ENCODE measurements at regions not wholly inside any gene's neighbourhood (a gene's known extent, or its start where the extent isn't known, plus 50 kb on each side); places are given as distances from the start of the nearest gene placed in this dataset.
"Not testable (repeated sequence)": the region's sequence is repeated elsewhere in the genome, so short reads cannot be mapped to it uniquely, and the experiment has no call there.

DNA sequence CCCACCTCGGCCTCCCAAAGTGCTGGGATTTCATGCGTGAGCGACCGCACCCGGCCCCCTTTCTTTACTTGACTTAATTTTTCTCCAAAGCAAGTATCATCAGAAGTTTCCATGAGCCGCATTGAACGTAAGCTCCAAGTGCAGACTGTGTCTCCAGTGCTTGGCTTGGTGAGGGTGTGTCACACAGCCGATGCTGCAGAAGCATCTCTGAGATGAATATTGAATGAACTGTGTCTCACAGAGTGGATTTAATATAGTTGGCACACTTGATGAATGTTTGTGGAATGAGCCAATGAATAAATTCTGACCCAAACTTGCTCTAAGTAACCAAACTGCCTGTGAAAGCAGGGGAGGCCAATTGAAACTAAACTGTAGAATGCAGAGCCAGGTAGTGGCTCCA lies 159.4 kb upstream of the KBTBD8 start:
- TF ChIP-seq, protein P1, sequence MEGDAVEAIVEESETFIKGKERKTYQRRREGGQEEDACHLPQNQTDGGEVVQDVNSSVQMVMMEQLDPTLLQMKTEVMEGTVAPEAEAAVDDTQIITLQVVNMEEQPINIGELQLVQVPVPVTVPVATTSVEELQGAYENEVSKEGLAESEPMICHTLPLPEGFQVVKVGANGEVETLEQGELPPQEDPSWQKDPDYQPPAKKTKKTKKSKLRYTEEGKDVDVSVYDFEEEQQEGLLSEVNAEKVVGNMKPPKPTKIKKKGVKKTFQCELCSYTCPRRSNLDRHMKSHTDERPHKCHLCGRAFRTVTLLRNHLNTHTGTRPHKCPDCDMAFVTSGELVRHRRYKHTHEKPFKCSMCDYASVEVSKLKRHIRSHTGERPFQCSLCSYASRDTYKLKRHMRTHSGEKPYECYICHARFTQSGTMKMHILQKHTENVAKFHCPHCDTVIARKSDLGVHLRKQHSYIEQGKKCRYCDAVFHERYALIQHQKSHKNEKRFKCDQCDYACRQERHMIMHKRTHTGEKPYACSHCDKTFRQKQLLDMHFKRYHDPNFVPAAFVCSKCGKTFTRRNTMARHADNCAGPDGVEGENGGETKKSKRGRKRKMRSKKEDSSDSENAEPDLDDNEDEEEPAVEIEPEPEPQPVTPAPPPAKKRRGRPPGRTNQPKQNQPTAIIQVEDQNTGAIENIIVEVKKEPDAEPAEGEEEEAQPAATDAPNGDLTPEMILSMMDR (conservative IDR thresholded peaks at IDR 0.05), result no peak
- H3K27ac ChIP-seq, result no peak overlapping the region

- TF ChIP-seq, protein P1 (conservative IDR thresholded peaks at IDR 0.05), result no peak
- no peak overlapping the region for H3K27ac ChIP-seq
Measured at GRCh38 chr3:66839508-66839907, 158.6 kb upstream of the KBTBD8 start.

GRCh38 chr3:66842761-66843464 lies 155.2 kb upstream of the KBTBD8 start:
- H3K27ac ChIP-seq, result not testable (repeated sequence)

- no peak overlapping the region for H3K27ac ChIP-seq
- TF ChIP-seq, protein P1 (conservative IDR thresholded peaks at IDR 0.05), result no peak
Measured at GRCh38 chr3:66851894-66852613, 146.1 kb upstream of the KBTBD8 start.

DNA sequence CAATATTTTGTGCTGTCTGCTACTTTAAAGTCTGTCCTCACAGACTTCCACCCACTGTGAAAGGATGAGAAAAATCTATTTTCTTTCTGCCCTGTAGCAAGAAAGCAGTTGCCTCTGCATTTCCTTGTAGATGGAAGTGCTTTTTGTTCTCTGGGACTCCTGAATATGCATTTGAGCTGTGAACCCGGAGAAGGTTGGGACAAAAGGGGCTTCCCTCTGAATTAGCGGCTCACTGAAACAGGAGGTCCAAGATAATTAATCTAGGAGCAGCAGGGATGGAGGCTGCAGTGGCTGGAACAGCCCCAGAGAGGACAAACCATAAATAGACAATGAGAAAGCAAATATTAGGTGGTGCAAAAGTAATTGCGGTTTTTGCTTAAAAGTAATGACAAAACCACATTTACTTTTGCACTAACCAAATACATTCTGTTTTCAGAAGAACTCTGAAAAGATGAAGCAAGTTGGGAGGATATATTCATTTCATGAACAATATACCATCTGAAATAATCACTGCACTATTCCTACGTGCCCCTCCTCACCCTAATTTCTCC lies 143.4 kb upstream of the KBTBD8 start:
- H3K27ac ChIP-seq, result no peak overlapping the region
- TF ChIP-seq, protein P1 (conservative IDR thresholded peaks at IDR 0.05), result no peak

GRCh38 chr3:66856533-66856932 lies 141.6 kb upstream of the KBTBD8 start:
- H3K27ac ChIP-seq, result no peak overlapping the region
- TF ChIP-seq, protein P1 (conservative IDR thresholded peaks at IDR 0.05), result no peak

DNA sequence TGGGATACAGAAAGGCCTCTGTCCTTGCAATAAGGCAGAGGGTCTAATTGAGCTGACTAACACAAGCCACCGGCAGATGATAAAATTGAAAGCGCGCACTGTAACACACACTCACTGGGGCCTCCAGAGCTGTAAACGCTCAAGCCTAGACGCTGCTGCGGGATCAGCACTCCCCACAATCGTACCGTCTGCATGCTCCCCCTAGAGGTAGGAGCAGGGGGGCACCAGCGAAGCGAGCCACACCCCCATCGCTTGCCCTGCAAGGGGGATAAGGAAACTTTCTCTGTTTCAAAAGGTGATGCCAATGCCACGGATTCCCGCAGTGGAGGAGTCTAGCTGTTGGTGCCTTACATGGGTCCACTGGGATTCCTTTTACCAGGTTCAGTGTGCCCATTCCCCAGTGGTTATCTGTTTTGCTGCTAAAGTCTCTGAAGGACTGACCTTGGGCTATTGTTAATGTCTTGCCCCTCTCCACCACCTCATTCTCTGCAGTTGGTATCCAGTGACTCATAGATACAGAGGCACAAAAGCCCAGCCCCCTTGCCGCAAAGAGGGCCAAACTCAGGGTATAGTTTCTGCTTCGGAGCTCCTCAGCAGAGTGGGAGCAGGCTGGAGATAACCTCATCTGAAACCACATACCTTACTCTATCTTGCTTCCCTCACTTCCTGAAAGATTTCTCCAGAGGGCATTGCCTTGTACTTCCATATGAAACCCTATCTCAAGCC lies 139.3 kb upstream of the KBTBD8 start:
- H3K27ac ChIP-seq, result no peak overlapping the region
- TF ChIP-seq, protein P1 (conservative IDR thresholded peaks at IDR 0.05), result no peak

All from VCaP (cell line).